SIG-M5 treated with dmso at 0.1 percent for 504 hours (cell line): ENCODE measurements at regions not wholly inside any gene's neighbourhood (a gene's known extent, or its start where the extent isn't known, plus 50 kb on each side); places are given as distances from the start of the nearest gene placed in this dataset.
A peak's percentile ranks its signal among the peaks of the same experiment; 100 is the strongest.
"Not testable (repeated sequence)": the region's sequence is repeated elsewhere in the genome, so short reads cannot be mapped to it uniquely, and the experiment has no call there.

Source experiments
- DNase-seq: peaks from one replicate; lab custom pipeline; 2025; ENCODE audit not compliant: unreplicated experiment; lab: John Stamatoyannopoulos, UW

- DNase-seq = not testable (repeated sequence)
Observed at GRCh38 chr1:206358771-206359170, 111.5 kb upstream of the IKBKE start.

- not testable (repeated sequence) for DNase-seq
Observed at GRCh38 chr1:206359377-206359776, 110.9 kb upstream of the IKBKE start.

GRCh38 chr1:206361978-206362543 is 108.2 kb upstream of the IKBKE start:
- not testable (repeated sequence) for DNase-seq

GRCh38 chr1:206362994-206363393 is 107.3 kb upstream of the IKBKE start:
- DNase-seq = not testable (repeated sequence)

GRCh38 chr1:206365271-206365670 is 105.0 kb upstream of the IKBKE start:
- DNase-seq = peak; percentile 75

- not testable (repeated sequence) for DNase-seq
Observed at GRCh38 chr1:206366131-206366530, 104.1 kb upstream of the IKBKE start.

GRCh38 chr1:206366772-206367171 is 103.5 kb upstream of the IKBKE start:
- not testable (repeated sequence) for DNase-seq

DNA sequence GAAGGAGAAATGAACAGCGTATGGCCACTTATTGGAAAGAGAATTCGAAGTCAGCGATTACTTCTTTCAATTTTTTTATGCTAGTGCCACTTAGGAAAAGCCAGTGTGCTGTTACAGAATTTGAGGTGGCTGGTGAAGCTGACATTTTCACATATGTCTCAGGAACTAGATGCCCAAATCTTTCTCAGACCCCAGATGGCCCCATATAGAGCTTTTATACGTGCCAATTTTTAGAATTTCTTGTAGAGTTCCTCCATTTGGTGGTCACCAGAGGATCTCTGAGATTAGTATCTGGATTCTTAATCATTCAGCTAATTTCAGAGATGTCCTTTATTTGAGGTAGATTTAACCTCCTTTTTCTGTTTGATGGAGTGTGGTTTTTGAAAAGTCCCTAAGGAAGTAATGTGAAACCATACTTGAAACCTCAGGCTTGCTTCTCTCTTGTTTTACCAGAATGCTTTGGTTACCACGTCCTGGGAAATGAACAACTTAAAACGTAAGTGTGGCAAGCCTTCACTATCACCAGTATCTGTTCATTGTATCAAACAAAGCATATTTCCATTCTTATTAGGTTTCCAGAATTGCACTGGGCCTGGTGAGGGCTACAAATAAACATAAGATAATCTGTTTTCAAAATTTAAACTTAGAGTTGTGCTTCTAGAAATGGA is 102.2 kb upstream of the IKBKE start:
- not testable (repeated sequence) for DNase-seq

- DNase-seq = not testable (repeated sequence)
Observed at GRCh38 chr1:206374725-206375124, 95.6 kb upstream of the IKBKE start.

DNA sequence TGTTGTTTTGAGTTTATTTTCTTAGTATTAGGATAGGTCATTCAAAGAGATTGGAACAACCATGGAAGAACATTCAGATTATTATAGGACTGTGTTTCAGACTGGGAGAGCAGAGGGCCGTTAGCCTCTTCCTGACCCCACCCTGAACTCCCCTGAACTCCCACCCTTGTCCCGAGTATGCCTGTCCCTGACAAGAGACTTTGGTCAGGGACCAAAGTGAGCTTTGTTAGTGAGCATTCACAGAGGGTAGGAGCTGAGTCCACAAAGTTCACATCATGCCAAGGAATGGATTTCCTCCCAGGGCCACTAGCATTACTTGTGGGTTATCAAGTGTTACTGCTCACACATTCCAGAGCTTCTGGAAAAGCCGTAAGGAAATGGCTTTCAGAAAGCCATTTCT is 94.7 kb upstream of the IKBKE start:
- not testable (repeated sequence) for DNase-seq

DNA sequence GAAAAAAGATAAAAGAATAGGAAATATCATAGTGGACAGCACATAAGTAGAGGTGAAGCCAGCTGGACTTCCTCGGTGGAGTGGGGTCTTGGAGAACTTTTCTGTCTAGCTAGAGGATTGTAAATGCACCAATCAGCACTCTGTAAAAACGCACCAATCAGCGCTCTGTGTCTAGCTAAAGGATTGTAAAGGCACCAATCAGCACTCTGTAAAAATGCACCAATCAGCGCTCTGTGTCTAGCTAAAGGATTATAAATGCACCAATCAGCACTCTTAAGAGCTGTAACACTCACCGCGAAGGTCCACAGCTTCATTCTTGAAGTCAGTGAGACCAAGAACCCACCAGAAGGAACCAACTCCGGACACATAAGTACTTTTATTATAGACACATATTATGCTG is 91.8 kb upstream of the IKBKE start:
- not testable (repeated sequence) for DNase-seq

DNA sequence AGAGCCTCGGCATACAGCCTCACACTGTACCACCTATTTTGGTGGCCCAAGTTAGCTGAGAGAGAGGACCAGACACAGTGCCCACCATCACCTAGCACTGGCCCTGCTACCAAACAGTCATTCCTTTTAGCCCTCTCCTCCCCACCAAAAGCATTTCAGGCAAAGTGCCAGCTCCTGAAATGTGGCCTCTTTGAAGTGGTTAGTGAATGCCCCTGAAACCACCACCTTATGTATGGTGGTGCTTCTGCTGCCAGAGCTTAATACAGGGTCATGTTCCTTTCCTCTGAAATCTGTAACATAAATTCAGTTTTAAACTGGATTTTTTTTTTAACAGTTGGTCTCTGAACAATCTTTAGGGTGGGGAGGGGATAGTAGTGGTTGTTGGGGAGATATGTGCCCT is 91.0 kb upstream of the IKBKE start:
- DNase-seq = not testable (repeated sequence)

GRCh38 chr1:206380163-206380790 is 90.0 kb upstream of the IKBKE start:
- DNase-seq = peak; percentile 77

- not testable (repeated sequence) for DNase-seq
Observed at GRCh38 chr1:206380791-206381610, 89.3 kb upstream of the IKBKE start.

- peak; percentile 85 for DNase-seq
Observed at GRCh38 chr1:206384029-206384807, 86.1 kb upstream of the IKBKE start.

- not testable (repeated sequence) for DNase-seq
Observed at GRCh38 chr1:206384891-206385290, 85.4 kb upstream of the IKBKE start.

DNA sequence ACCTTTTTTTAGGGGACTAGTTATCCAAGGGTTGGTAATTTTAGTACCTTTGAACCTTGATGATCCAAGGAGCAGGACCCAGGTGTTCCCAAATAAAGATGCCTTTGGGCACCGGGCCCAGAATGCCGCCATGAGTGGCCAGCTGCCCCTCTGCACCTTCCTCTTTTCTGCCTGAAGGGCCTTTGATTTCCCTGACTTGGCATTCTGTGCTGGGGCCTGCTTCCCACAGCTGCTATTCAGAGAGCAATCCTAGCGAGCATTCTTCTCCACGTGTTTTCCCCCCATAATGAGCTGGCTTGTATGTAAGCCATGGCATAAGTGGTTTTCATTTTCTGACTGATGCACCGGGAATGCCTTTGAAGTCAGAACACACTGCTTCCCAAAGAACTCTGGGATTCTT is 82.6 kb upstream of the IKBKE start:
- not testable (repeated sequence) for DNase-seq

DNA sequence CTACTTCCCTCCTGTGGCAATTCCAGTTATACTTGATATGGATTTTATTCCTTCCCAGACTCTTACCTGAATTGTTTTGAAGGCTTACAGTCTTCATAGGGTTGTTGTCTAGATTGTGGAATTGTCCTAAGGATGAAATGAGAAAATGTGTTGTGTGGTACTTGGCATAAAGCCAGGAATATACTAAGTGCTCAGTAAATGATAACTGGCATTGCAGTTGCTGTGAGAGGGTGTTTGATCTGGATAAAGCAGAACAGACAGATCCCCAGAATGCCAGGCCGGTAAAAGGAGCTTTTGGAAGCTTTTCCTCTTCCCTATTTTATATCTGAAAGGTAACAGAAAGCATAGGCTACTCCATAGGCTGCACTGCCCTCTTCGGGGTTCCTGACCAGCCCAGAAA is 78.4 kb upstream of the IKBKE start:
- DNase-seq = not testable (repeated sequence)

- DNase-seq = not testable (repeated sequence)
Observed at GRCh38 chr1:206397501-206397900, 72.8 kb upstream of the IKBKE start.

DNA sequence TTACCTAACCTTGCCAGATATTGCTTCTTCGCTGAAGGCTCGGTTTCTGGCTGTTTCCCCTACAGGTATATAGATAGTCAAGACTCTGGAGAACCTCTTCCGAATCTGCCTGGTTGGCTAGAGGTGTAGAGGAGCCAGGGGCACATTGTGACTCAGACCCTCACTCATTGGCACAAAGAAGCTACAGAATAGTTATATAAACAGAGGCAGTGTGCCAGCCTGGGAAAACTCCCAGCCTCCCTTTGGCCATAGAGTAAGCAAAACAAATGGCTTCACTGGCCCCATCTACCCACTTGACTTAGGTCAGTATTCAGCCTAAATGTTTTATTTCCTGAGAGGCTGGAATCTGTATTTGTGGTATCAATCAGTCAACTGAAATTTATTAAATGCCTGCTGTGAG is 72.0 kb upstream of the IKBKE start:
- not testable (repeated sequence) for DNase-seq
